IMR-90 (cell line): ENCODE measurements at regions not wholly inside any gene's neighbourhood (a gene's known extent, or its start where the extent isn't known, plus 50 kb on each side); places are given as distances from the start of the nearest gene placed in this dataset.

ENCODE experiments used
- ATAC-seq: fragments of 200-7000 bp; cut with Tn5 transposase; 2 replicates; pipeline ENCODE4 v1.9.1; 2020; ENCODE audit warnings: low read depth, mild to moderate bottlenecking, moderate library complexity
- BruUV-seq: library from RNA; stranded (reverse); fragments of 400-500 nt; replicated peaks from 2 replicates; lab custom pipeline; 2021; lab: Mats Ljungman, UMichigan
- CTCF ChIA-PET: fragments of 300-600 bp; formaldehyde crosslinking; extraction: SDS; loops from one replicate; lab custom pipeline; 2021; ENCODE audit warnings: antibody characterized with exemption; lab: Yijun Ruan, JAX
- POLR2A ChIA-PET: fragments of 300-600 bp; sonication (Branson Sonifier 250); formaldehyde crosslinking; loops from one replicate; lab custom pipeline; 2022; ENCODE audit warnings: antibody characterized with exemption; ENCODE audit not compliant: unreplicated experiment; lab: Charles Lee
- DNase-seq: peaks from one replicate; pipeline ENCODE4 v3.0.0; 2013
- H2AFZ ChIP-seq: replicated peaks from 2 replicates; pipeline ENCODE3; 2013; ENCODE audit warnings: low read length, mild to moderate bottlenecking; ENCODE audit not compliant: poor library complexity
- H2AK5ac ChIP-seq: 2 replicates; pipeline ENCODE4 v1.6.1; 2013; ENCODE audit warnings: low read depth, low read length, inconsistent platforms
- H2AK9ac ChIP-seq: replicated peaks from 2 replicates; pipeline ENCODE3; 2013; ENCODE audit warnings: mild to moderate bottlenecking, low read depth, low read length, moderate library complexity; ENCODE audit not compliant: poor library complexity
- H2BK120ac ChIP-seq: 2 replicates; pipeline ENCODE4 v1.6.1; 2013; ENCODE audit warnings: low read depth, low read length, inconsistent platforms
- H2BK15ac ChIP-seq: 3 replicates; pipeline ENCODE4 v1.6.1; 2013; ENCODE audit warnings: low read depth, low read length, inconsistent platforms
- H2BK20ac ChIP-seq: 2 replicates; pipeline ENCODE4 v1.6.1; 2013; ENCODE audit warnings: low read depth, mild to moderate bottlenecking, inconsistent platforms, low read length, moderate library complexity
- H2BK5ac ChIP-seq: 2 replicates; pipeline ENCODE4 v1.6.1; 2013; ENCODE audit warnings: mild to moderate bottlenecking, low read depth, low read length, inconsistent platforms; ENCODE audit not compliant: poor library complexity, severe bottlenecking
- H3K14ac ChIP-seq: replicated peaks from 2 replicates; pipeline ENCODE4 v1.6.1; 2013; ENCODE audit warnings: low read depth, low read length, inconsistent platforms
- H3K18ac ChIP-seq: 2 replicates; pipeline ENCODE4 v1.6.1; 2013; ENCODE audit warnings: low read depth, low read length, control low read depth
- H3K23ac ChIP-seq: 2 replicates; pipeline ENCODE4 v1.6.1; 2013; ENCODE audit warnings: low read depth, low read length, inconsistent platforms
- H3K27ac ChIP-seq: 2 replicates; pipeline ENCODE4 v1.5.1; 2013; ENCODE audit warnings: mild to moderate bottlenecking, control low read depth, low read length; ENCODE audit not compliant: insufficient read depth
- H3K27me3 ChIP-seq: 2 replicates; pipeline ENCODE4 v1.6.1; 2013; ENCODE audit warnings: low read length; ENCODE audit not compliant: control insufficient read depth, insufficient read depth
- H3K36me3 ChIP-seq: 2 replicates; pipeline ENCODE4 v1.6.1; 2013; ENCODE audit warnings: low read length, mixed read lengths; ENCODE audit not compliant: control insufficient read depth, insufficient read depth
- H3K4ac ChIP-seq: 2 replicates; pipeline ENCODE4 v1.6.1; 2013; ENCODE audit warnings: low read depth, low read length, inconsistent platforms
- H3K4me1 ChIP-seq: 2 replicates; pipeline ENCODE4 v1.6.1; 2013; ENCODE audit warnings: low read length, mixed read lengths; ENCODE audit not compliant: control insufficient read depth, insufficient read depth
- H3K4me2 ChIP-seq: 2 replicates; pipeline ENCODE4 v1.6.1; 2013; ENCODE audit warnings: low read depth, mild to moderate bottlenecking, control low read depth, low read length, moderate library complexity
- H3K4me3 ChIP-seq: 2 replicates; pipeline ENCODE4 v1.5.1; 2013; ENCODE audit warnings: low read depth, mild to moderate bottlenecking, control low read depth, low read length, moderate library complexity; ENCODE audit not compliant: insufficient read depth
- H3K56ac ChIP-seq: 2 replicates; pipeline ENCODE4 v1.6.1; 2013; ENCODE audit warnings: low read length, inconsistent platforms; ENCODE audit not compliant: insufficient read depth; ENCODE audit errors: extremely low read depth
- H3K79me1 ChIP-seq, 2 experiments: 2 replicates each; pipeline ENCODE4 v1.6.1; 2013; ENCODE audit warnings: low read length in 2 of 2, inconsistent platforms in 1 of 2, low read depth in 1 of 2
- H3K9ac ChIP-seq: 2 replicates; pipeline ENCODE4 v1.6.1; 2013; ENCODE audit warnings: low read depth, low read length, control low read depth
- H3K9me1 ChIP-seq: 2 replicates; pipeline ENCODE4 v1.6.1; 2013; ENCODE audit warnings: low read length, inconsistent platforms; ENCODE audit not compliant: insufficient read depth
- H3K9me3 ChIP-seq: 2 replicates; pipeline ENCODE4 v1.6.1; 2013; ENCODE audit warnings: low read length; ENCODE audit not compliant: control insufficient read depth, insufficient read depth
- H4K20me1 ChIP-seq: 2 replicates; pipeline ENCODE4 v1.6.1; 2013; ENCODE audit warnings: low read length, inconsistent platforms; ENCODE audit not compliant: insufficient read depth
- H4K5ac ChIP-seq: 2 replicates; pipeline ENCODE4 v1.6.1; 2013; ENCODE audit warnings: mild to moderate bottlenecking, low read depth, low read length, control low read depth
- H4K8ac ChIP-seq, 2 experiments: 2 replicates each; pipeline ENCODE4 v1.6.1; 2013; ENCODE audit warnings: low read depth in 2 of 2, low read length in 2 of 2, control low read depth in 1 of 2, inconsistent platforms in 1 of 2
- H4K91ac ChIP-seq: 2 replicates; pipeline ENCODE4 v1.6.1; 2013; ENCODE audit warnings: low read depth, low read length, inconsistent platforms; ENCODE audit not compliant: insufficient read depth
- CEBPB ChIP-seq: IDR thresholded peaks from 2 replicates; pipeline ENCODE4 v1.6.1; 2012; ENCODE audit warnings: low read depth, low read length, improper control_type of control experiment
- USF2 ChIP-seq: fragments of 150-350 bp; IDR thresholded peaks from 2 replicates; pipeline ENCODE4 v1.6.1; 2017; ENCODE audit warnings: mild to moderate bottlenecking, antibody characterized with exemption, low read length, low read depth
- WGBS, 2 experiments: methylation state at CpG; one replicate each; pipeline versions ENCODE4 v1.1.5 to v1.1.7; 2013; ENCODE audit warnings: missing lambda C conversion rate in 2 of 2; ENCODE audit not compliant: insufficient read length in 1 of 2; ENCODE audit errors: extremely low coverage in 2 of 2; 5-methylcytosine and 5-hydroxymethylcytosine counted together
- dilution Hi-C: fragments of 300-500 bp; cut with HindIII; formaldehyde crosslinking; loops from one replicate; pipeline ENCODE4 v1.14.3; 2018; ENCODE audit warnings: low sequenced_read_pairs; ENCODE audit not compliant: unreplicated experiment
- in situ Hi-C: fragments of 300-500 bp; cut with MboI; formaldehyde crosslinking; loops from 3 replicates; pipeline ENCODE4 v1.14.3; 2019; ENCODE audit warnings: low sequenced_read_pairs, inconsistent platforms, mixed read lengths
- intact Hi-C: fragments of 100-400 bp; cut with micrococcal nuclease; formaldehyde crosslinking; loops from 2 replicates; pipeline ENCODE4 v1.10.0; 2022

- no peak overlapping the region for H2BK20ac ChIP-seq
- ATAC-seq: no peak
- no peak overlapping the region for H3K18ac ChIP-seq
- no peak overlapping the region for H3K56ac ChIP-seq
- no TSS peak for BruUV-seq
- H2AFZ ChIP-seq: no peak overlapping the region
- no peaks in the 10 kb centered on the region for H3K4me1 ChIP-seq
- no peaks in the 10 kb centered on the region for H3K79me1 ChIP-seq
- H3K9ac ChIP-seq: no peak overlapping the region
- no peak overlapping the region for H2BK120ac ChIP-seq
- no peaks in the 10 kb centered on the region for H3K9me1 ChIP-seq
- H3K23ac ChIP-seq: no peak overlapping the region
- no peak overlapping the region for H2AK5ac ChIP-seq
- H3K4ac ChIP-seq: no peak overlapping the region
- DNase-seq: no peak
- H3K14ac ChIP-seq: no peak overlapping the region
- H4K91ac ChIP-seq: no peak overlapping the region
- ChIA-PET CTCF (interaction anchor here (0.7 kb wide), 1 partner anchor 121 kb away, joined by 3 read pairs; no protein-coding TSS in a partner anchor), POLR2A (interaction anchor here (0.7 kb wide), 1 partner anchor 366 kb away, joined by 17 read pairs; no protein-coding TSS in a partner anchor)
- no peak overlapping the region for H2AK9ac ChIP-seq
- H3K4me3 ChIP-seq: no peak overlapping the region
- no peaks in the 10 kb centered on the region for H3K27me3 ChIP-seq
- intact Hi-C loops: no loop called here
- TF ChIP-seq USF2: no peak
- peak; percentile 70 for TF ChIP-seq CEBPB
- H2BK15ac ChIP-seq: no peak overlapping the region
- H2BK5ac ChIP-seq: no peak overlapping the region
- dilution Hi-C loops: no loop called here
- no peaks in the 10 kb centered on the region for H3K9me3 ChIP-seq
- H3K4me2 ChIP-seq: no peak overlapping the region
- no peaks in the 10 kb centered on the region for H3K36me3 ChIP-seq
- WGBS, 2 experiments: no CpG with 5 or more reads among the region's 1 CpG
- in situ Hi-C loops: no loop called here
- H4K20me1 ChIP-seq: no peaks in the 10 kb centered on the region
- H4K5ac ChIP-seq: no peak overlapping the region
- H4K8ac ChIP-seq: no peak overlapping the region
- H3K27ac ChIP-seq: no peak overlapping the region
Observed at GRCh38 chr4:31078661-31079060, 358.5 kb downstream of the PCDH7 start.
